Hepatocyte (in vitro differentiated cells): ENCODE measurements at regions not wholly inside any gene's neighbourhood (a gene's known extent, or its start where the extent isn't known, plus 50 kb on each side); places are given as distances from the start of the nearest gene placed in this dataset.

ENCODE experiments used
- CTCF ChIP-seq: fragments of 200-600 bp; sonication (generic); IDR thresholded peaks from 2 replicates; pipeline ENCODE4 v1.5.1; 2016; ENCODE audit warnings: antibody characterized with exemption, mild to moderate bottlenecking; ENCODE audit not compliant: poor library complexity
- EZH2 ChIP-seq: fragments of 200-600 bp; sonication (generic); IDR thresholded peaks from 2 replicates; pipeline ENCODE4 v1.6.1; 2016; ENCODE audit warnings: antibody characterized with exemption, mild to moderate bottlenecking, borderline replicate concordance
- EZH2phosphoT487 ChIP-seq: fragments of 200-600 bp; sonication (generic); IDR thresholded peaks from one replicate; pipeline ENCODE4 v1.6.1; 2018; ENCODE audit warnings: antibody characterized with exemption, mild to moderate bottlenecking, low read depth, moderate library complexity; ENCODE audit not compliant: unreplicated experiment, severe bottlenecking

- TF ChIP-seq CTCF (no peak), EZH2phosphoT487 (no peak), EZH2 (no peak)
Measured at GRCh38 chr3:127424766-127425504, 137.1 kb upstream of the PRR20G start.
